SK-N-SH treated with all-trans-retinoic acid at 6 μM for 48 hours (cell line): ENCODE measurements at regions not wholly inside any gene's neighbourhood (a gene's known extent, or its start where the extent isn't known, plus 50 kb on each side); places are given as distances from the start of the nearest gene placed in this dataset.

Source experiments
- ATAC-seq: fragments of 200-7000 bp; cut with Tn5 transposase; 3 replicates; pipeline ENCODE4 v1.9.1; 2020; ENCODE audit warnings: mild to moderate bottlenecking, moderate library complexity
- ARNTL ChIP-seq: fragments of 450-650 bp; formaldehyde crosslinking; IDR thresholded peaks from 2 replicates; pipeline ENCODE4 v1.5.0; 2020; ENCODE audit warnings: low read depth, mild to moderate bottlenecking, moderate library complexity, borderline replicate concordance
- BACH2 ChIP-seq: fragments of 250-450 bp; sonication (Bioruptor Pico); IDR thresholded peaks from 2 replicates; pipeline ENCODE4 v1.9.0; 2021; ENCODE audit warnings: mild to moderate bottlenecking, borderline replicate concordance
- CSDC2 ChIP-seq: fragments of 250-450 bp; sonication (Bioruptor Pico); IDR thresholded peaks from 2 replicates; pipeline ENCODE4 v1.5.0; 2020; ENCODE audit warnings: mild to moderate bottlenecking, moderate library complexity
- ESRRG ChIP-seq: fragments of 250-450 bp; sonication (Bioruptor Pico); IDR thresholded peaks from 2 replicates; pipeline ENCODE4 v1.6.1; 2021; ENCODE audit warnings: mild to moderate bottlenecking
- GLIS3 ChIP-seq: fragments of 250-450 bp; sonication (Bioruptor Pico); IDR thresholded peaks from 2 replicates; pipeline ENCODE4 v1.5.0; 2020; ENCODE audit warnings: mild to moderate bottlenecking, moderate library complexity
- ISL1 ChIP-seq: fragments of 250-450 bp; sonication (Bioruptor Pico); IDR thresholded peaks from 2 replicates; pipeline ENCODE4 v2.1.2; 2022; ENCODE audit warnings: mild to moderate bottlenecking, moderate library complexity
- PPARA ChIP-seq: fragments of 250-450 bp; sonication (Bioruptor Pico); IDR thresholded peaks from 2 replicates; pipeline ENCODE4 v1.5.0; 2020; ENCODE audit warnings: mild to moderate bottlenecking, borderline replicate concordance
- SNAI2 ChIP-seq: fragments of 250-450 bp; sonication (Bioruptor Pico); IDR thresholded peaks from 2 replicates; pipeline ENCODE4 v1.5.0; 2020; ENCODE audit warnings: mild to moderate bottlenecking, moderate library complexity
- TCF4 ChIP-seq: fragments of 250-450 bp; sonication (Bioruptor Pico); IDR thresholded peaks from 2 replicates; pipeline ENCODE4 v1.8.0; 2021; ENCODE audit warnings: mild to moderate bottlenecking, moderate library complexity, borderline replicate concordance
- TOX ChIP-seq: fragments of 250-450 bp; sonication (Bioruptor Pico); IDR thresholded peaks from 2 replicates; pipeline ENCODE4 v1.8.0; 2021; ENCODE audit warnings: mild to moderate bottlenecking, moderate library complexity, borderline replicate concordance
- ZC3H10 ChIP-seq: fragments of 250-450 bp; sonication (Bioruptor Pico); IDR thresholded peaks from 2 replicates; pipeline ENCODE4 v1.5.1; 2021; ENCODE audit warnings: mild to moderate bottlenecking, moderate library complexity
- ZFP3 ChIP-seq: fragments of 250-450 bp; sonication (Bioruptor Pico); IDR thresholded peaks from 2 replicates; pipeline ENCODE4 v1.5.0; 2020; ENCODE audit warnings: mild to moderate bottlenecking, moderate library complexity
- ZFP30 ChIP-seq: fragments of 450-650 bp; formaldehyde crosslinking; IDR thresholded peaks from 2 replicates; pipeline ENCODE4 v1.5.0; 2022; ENCODE audit warnings: mild to moderate bottlenecking, moderate library complexity
- ZNF565 ChIP-seq: fragments of 450-650 bp; formaldehyde crosslinking; conservative IDR thresholded peaks from 2 replicates; pipeline ENCODE4 v1.5.0; 2020; ENCODE audit warnings: low read depth, mild to moderate bottlenecking, moderate library complexity
- ZNF70 ChIP-seq: fragments of 450-650 bp; formaldehyde crosslinking; IDR thresholded peaks from 2 replicates; pipeline ENCODE4 v1.5.0; 2020; ENCODE audit warnings: mild to moderate bottlenecking, moderate library complexity
- ZNF8 ChIP-seq: fragments of 450-650 bp; formaldehyde crosslinking; IDR thresholded peaks from 2 replicates; pipeline ENCODE4 v1.5.0; 2020; ENCODE audit warnings: mild to moderate bottlenecking, moderate library complexity
- TF ChIP-seq, protein P1 (sequence below): fragments of 250-450 bp; sonication (Bioruptor Pico); IDR thresholded peaks from 2 replicates; pipeline ENCODE4 v1.5.1; 2021; ENCODE audit warnings: mild to moderate bottlenecking, moderate library complexity
- TF ChIP-seq, protein P2 (sequence below): fragments of 250-450 bp; sonication (Bioruptor Pico); IDR thresholded peaks from 2 replicates; pipeline ENCODE4 v1.5.1; 2020; ENCODE audit warnings: low read depth, mild to moderate bottlenecking, moderate library complexity
- TF ChIP-seq, protein P3 (sequence below): fragments of 250-450 bp; sonication (Bioruptor Pico); IDR thresholded peaks from 2 replicates; pipeline ENCODE4 v1.5.0; 2020; ENCODE audit warnings: mild to moderate bottlenecking, moderate library complexity
- TF ChIP-seq, protein P4 (sequence below): fragments of 250-450 bp; sonication (Bioruptor Pico); IDR thresholded peaks from 2 replicates; pipeline ENCODE4 v1.8.0; 2020; ENCODE audit warnings: mild to moderate bottlenecking, moderate library complexity, borderline replicate concordance

DNA sequence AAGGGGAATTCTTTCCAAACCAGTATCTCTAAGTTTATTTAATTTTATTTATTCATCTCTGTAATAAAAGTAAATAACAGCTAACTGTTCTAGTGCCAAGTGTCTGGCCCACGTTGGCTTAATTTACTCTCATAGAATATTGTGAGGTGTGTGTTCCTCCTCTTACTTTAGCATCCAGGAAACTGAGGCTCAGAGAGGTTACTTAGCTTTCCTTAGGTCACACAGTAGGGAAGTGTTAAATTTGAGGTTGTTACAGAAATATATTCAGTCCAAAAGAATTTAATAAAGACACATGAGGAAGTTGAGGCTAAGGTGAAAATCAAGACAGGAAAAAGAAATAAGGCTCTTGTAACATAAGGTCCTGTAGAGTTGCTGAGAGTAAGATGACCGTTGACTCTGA, 84.4 kb upstream of the MRPS22 start:
- no peak for ATAC-seq
- TF ChIP-seq GLIS3 = no peak
- no peak for TF ChIP-seq ZC3H10 (CRISPR knock-in tag)
- no peak for TF ChIP-seq SNAI2 (CRISPR knock-in tag)
- no peak for TF ChIP-seq TCF4
- TF ChIP-seq, protein P1, sequence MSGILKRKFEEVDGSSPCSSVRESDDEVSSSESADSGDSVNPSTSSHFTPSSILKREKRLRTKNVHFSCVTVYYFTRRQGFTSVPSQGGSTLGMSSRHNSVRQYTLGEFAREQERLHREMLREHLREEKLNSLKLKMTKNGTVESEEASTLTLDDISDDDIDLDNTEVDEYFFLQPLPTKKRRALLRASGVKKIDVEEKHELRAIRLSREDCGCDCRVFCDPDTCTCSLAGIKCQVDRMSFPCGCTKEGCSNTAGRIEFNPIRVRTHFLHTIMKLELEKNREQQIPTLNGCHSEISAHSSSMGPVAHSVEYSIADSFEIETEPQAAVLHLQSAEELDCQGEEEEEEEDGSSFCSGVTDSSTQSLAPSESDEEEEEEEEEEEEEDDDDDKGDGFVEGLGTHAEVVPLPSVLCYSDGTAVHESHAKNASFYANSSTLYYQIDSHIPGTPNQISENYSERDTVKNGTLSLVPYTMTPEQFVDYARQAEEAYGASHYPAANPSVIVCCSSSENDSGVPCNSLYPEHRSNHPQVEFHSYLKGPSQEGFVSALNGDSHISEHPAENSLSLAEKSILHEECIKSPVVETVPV (CRISPR knock-in tag) = no peak
- no peak for TF ChIP-seq BACH2
- TF ChIP-seq, protein P2, sequence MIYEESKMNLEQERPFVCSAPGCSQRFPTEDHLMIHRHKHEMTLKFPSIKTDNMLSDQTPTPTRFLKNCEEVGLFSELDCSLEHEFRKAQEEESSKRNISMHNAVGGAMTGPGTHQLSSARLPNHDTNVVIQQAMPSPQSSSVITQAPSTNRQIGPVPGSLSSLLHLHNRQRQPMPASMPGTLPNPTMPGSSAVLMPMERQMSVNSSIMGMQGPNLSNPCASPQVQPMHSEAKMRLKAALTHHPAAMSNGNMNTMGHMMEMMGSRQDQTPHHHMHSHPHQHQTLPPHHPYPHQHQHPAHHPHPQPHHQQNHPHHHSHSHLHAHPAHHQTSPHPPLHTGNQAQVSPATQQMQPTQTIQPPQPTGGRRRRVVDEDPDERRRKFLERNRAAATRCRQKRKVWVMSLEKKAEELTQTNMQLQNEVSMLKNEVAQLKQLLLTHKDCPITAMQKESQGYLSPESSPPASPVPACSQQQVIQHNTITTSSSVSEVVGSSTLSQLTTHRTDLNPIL = no peak
- TF ChIP-seq ESRRG (CRISPR knock-in tag) = no peak
- TF ChIP-seq ZFP30 = no peak
- TF ChIP-seq ARNTL (CRISPR knock-in tag) = no peak
- TF ChIP-seq ZFP3 (CRISPR knock-in tag) = no peak
- no peak for TF ChIP-seq ISL1 (CRISPR knock-in tag)
- TF ChIP-seq PPARA (CRISPR knock-in tag) = no peak
- no peak for TF ChIP-seq ZNF70 (CRISPR knock-in tag)
- TF ChIP-seq, protein P3, sequence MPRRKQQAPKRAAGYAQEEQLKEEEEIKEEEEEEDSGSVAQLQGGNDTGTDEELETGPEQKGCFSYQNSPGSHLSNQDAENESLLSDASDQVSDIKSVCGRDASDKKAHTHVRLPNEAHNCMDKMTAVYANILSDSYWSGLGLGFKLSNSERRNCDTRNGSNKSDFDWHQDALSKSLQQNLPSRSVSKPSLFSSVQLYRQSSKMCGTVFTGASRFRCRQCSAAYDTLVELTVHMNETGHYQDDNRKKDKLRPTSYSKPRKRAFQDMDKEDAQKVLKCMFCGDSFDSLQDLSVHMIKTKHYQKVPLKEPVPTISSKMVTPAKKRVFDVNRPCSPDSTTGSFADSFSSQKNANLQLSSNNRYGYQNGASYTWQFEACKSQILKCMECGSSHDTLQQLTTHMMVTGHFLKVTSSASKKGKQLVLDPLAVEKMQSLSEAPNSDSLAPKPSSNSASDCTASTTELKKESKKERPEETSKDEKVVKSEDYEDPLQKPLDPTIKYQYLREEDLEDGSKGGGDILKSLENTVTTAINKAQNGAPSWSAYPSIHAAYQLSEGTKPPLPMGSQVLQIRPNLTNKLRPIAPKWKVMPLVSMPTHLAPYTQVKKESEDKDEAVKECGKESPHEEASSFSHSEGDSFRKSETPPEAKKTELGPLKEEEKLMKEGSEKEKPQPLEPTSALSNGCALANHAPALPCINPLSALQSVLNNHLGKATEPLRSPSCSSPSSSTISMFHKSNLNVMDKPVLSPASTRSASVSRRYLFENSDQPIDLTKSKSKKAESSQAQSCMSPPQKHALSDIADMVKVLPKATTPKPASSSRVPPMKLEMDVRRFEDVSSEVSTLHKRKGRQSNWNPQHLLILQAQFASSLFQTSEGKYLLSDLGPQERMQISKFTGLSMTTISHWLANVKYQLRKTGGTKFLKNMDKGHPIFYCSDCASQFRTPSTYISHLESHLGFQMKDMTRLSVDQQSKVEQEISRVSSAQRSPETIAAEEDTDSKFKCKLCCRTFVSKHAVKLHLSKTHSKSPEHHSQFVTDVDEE (CRISPR knock-in tag) = no peak
- TF ChIP-seq, protein P4, sequence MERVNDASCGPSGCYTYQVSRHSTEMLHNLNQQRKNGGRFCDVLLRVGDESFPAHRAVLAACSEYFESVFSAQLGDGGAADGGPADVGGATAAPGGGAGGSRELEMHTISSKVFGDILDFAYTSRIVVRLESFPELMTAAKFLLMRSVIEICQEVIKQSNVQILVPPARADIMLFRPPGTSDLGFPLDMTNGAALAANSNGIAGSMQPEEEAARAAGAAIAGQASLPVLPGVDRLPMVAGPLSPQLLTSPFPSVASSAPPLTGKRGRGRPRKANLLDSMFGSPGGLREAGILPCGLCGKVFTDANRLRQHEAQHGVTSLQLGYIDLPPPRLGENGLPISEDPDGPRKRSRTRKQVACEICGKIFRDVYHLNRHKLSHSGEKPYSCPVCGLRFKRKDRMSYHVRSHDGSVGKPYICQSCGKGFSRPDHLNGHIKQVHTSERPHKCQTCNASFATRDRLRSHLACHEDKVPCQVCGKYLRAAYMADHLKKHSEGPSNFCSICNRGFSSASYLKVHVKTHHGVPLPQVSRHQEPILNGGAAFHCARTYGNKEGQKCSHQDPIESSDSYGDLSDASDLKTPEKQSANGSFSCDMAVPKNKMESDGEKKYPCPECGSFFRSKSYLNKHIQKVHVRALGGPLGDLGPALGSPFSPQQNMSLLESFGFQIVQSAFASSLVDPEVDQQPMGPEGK = no peak
- no peak for TF ChIP-seq ZNF565 (CRISPR knock-in tag)

DNA sequence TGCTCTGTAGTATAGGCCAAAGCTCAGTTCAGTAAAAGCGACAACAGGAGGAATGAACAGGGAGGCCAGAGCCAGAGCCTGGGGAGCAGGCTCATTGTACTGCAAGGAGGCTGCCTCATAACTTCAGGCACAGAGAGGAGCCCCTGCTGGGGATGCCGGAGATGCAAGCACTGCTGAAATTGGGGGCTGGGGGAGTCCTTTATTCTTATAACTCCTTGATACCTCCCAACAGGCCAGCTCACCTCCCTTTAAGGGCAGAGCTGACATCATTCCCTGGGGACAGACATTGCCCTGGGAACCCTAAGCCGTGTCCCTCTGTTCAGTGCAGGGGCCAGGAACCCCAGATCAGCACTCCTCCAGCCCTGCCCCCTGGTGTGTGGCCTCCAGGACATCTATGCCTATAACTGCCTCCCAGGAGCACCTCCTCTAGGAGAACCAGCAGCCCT, 83.8 kb upstream of the MRPS22 start:
- TF ChIP-seq ZC3H10 (CRISPR knock-in tag) (no peak), SNAI2 (CRISPR knock-in tag) (no peak), CSDC2 (no peak), ZNF565 (CRISPR knock-in tag) (no peak), ZNF8 (CRISPR knock-in tag) (no peak), ZFP3 (CRISPR knock-in tag) (no peak), ZFP30 (no peak), TOX (CRISPR knock-in tag) (no peak), ESRRG (CRISPR knock-in tag) (no peak), PPARA (CRISPR knock-in tag) (no peak), ZNF70 (CRISPR knock-in tag) (no peak), ISL1 (CRISPR knock-in tag) (no peak), TCF4 (no peak)
- TF ChIP-seq, protein P3 (CRISPR knock-in tag) = no peak
- TF ChIP-seq, protein P1 (CRISPR knock-in tag) = no peak
- TF ChIP-seq, protein P2 = no peak
- no peak for ATAC-seq
